GM12892 (cell line): ENCODE measurements at regions not wholly inside any gene's neighbourhood (a gene's known extent, or its start where the extent isn't known, plus 50 kb on each side); places are given as distances from the start of the nearest gene placed in this dataset.

Experiments
- POLR2A ChIP-seq: IDR thresholded peaks from 2 replicates; pipeline ENCODE4 v1.6.1; 2011; ENCODE audit warnings: low read depth, low read length, control low read depth
- POLR2AphosphoS5 ChIP-seq: IDR thresholded peaks from 2 replicates; pipeline ENCODE4 v1.6.1; 2011; ENCODE audit warnings: low read depth, low read length, control low read depth
- TAF1 ChIP-seq: IDR thresholded peaks from 2 replicates; pipeline ENCODE4 v1.6.1; 2011; ENCODE audit warnings: low read depth, mild to moderate bottlenecking, control low read depth, low read length, borderline replicate concordance

- TF ChIP-seq POLR2AphosphoS5, result no peak
- no peak for TF ChIP-seq POLR2A
- TF ChIP-seq TAF1, result no peak
Observed at GRCh38 chr12:54128416-54128815, 60.4 kb downstream of the SMUG1 start.
